DND-41 (cell line): ENCODE measurements at regions not wholly inside any gene's neighbourhood (a gene's known extent, or its start where the extent isn't known, plus 50 kb on each side); places are given as distances from the start of the nearest gene placed in this dataset.

ENCODE experiments used
- ATAC-seq: fragments of 200-7000 bp; cut with Tn5 transposase; 3 replicates; pipeline ENCODE4 v1.9.1; 2021; ENCODE audit warnings: low read depth; ENCODE audit not compliant: insufficient read depth
- DNase-seq: peaks from one replicate; pipeline ENCODE4 v3.0.0-alpha.2; 2020
- H2AFZ ChIP-seq: 2 replicates; pipeline ENCODE4 v1.6.0; 2012; ENCODE audit warnings: low read depth, low read length
- H3K27ac ChIP-seq: 2 replicates; pipeline ENCODE4 v1.5.1; 2012; ENCODE audit warnings: low read length, inconsistent platforms
- H3K27me3 ChIP-seq: fragments of 200-600 bp; sonication (generic); 2 replicates; pipeline ENCODE4 v1.6.0; 2012; ENCODE audit warnings: low read length, mild to moderate bottlenecking, inconsistent platforms; ENCODE audit not compliant: insufficient read depth, poor library complexity
- H3K36me3 ChIP-seq: 2 replicates; pipeline ENCODE4 v1.5.1; 2012; ENCODE audit warnings: low read length, inconsistent platforms; ENCODE audit not compliant: insufficient read depth
- H3K4me1 ChIP-seq: 2 replicates; pipeline ENCODE4 v1.5.1; 2012; ENCODE audit warnings: mild to moderate bottlenecking, low read length; ENCODE audit not compliant: insufficient read depth
- H3K4me2 ChIP-seq: 2 replicates; pipeline ENCODE4 v1.6.0; 2012; ENCODE audit warnings: mild to moderate bottlenecking, moderate library complexity, low read length, inconsistent platforms; ENCODE audit not compliant: insufficient read depth
- H3K4me3 ChIP-seq, 2 experiments: fragments of 200-600 bp in 1 of 2; shearing (Covaris generic) in 1 of 2; 2 replicates each; pipeline ENCODE4 v1.5.1; 2012 to 2016; ENCODE audit warnings: inconsistent platforms in 2 of 2, low read length in 2 of 2, mild to moderate bottlenecking in 2 of 2, low read depth in 1 of 2, moderate library complexity in 1 of 2
- H3K79me2 ChIP-seq: 2 replicates; pipeline ENCODE4 v1.6.0; 2012; ENCODE audit warnings: low read length, inconsistent platforms; ENCODE audit not compliant: insufficient read depth
- H3K9ac ChIP-seq: 2 replicates; pipeline ENCODE4 v1.6.0; 2012; ENCODE audit warnings: low read depth, mild to moderate bottlenecking, inconsistent platforms, low read length, moderate library complexity
- H3K9me3 ChIP-seq: 2 replicates; pipeline ENCODE4 v1.5.1; 2012; ENCODE audit warnings: low read length, moderate library complexity, mild to moderate bottlenecking, inconsistent platforms; ENCODE audit not compliant: insufficient read depth, severe bottlenecking
- H4K20me1 ChIP-seq: 2 replicates; pipeline ENCODE4 v1.6.0; 2012; ENCODE audit warnings: low read length; ENCODE audit not compliant: insufficient read depth
- EZH2 ChIP-seq: IDR thresholded peaks from 3 replicates; pipeline ENCODE4 v1.6.1; 2012; ENCODE audit warnings: borderline replicate concordance, low read depth, mild to moderate bottlenecking, moderate library complexity, low read length, inconsistent platforms; ENCODE audit not compliant: severe bottlenecking
- TF ChIP-seq, protein P1 (sequence below): IDR thresholded peaks from 2 replicates; pipeline ENCODE4 v1.5.1; 2012; ENCODE audit warnings: borderline replicate concordance, low read length, moderate library complexity, mild to moderate bottlenecking; ENCODE audit not compliant: poor library complexity, severe bottlenecking; ENCODE audit errors: extremely low read depth

DNA sequence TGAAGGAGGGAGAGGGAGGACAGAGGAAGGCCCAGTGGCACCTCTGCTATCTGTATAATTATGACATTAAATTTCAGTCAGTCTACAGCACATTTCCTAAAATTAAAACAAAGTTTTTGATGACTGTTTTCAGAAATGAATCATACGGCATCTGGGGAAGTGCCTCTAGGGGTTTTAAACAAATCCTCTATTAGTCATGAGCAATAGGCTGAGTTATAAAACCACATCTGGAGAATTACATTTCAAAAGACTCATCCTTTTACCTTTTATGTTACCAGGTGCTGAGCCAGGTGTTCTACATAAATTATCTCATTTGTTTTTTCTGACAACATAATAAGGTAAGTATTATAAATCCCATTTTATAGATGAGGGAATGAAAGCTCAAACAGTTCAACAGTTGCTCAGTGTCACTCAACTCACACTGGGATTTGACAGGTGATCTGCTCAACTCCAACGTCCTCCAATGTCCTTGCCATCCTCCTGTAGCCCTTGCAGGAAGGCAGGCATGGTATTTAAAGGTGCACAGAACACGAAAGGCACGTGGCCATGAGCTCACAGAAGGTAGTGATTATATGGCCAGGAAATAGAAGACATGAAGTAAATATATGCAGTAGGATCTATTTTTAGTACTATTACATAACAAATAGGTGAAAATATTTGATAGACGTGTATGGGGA, 184.2 kb upstream of the MAN1A1 start:
- Histone ChIP-seq H3K36me3 (no peaks in the 10 kb centered on the region), H3K9me3 (no peaks in the 10 kb centered on the region), H3K4me3 (no peak overlapping the region), H3K4me1 (no peaks in the 10 kb centered on the region), H3K79me2 (no peaks in the 10 kb centered on the region), H3K27me3 (no peaks in the 10 kb centered on the region), H2AFZ (no peak overlapping the region), H3K9ac (no peak overlapping the region), H3K4me2 (no peak overlapping the region), H4K20me1 (no peaks in the 10 kb centered on the region), H3K27ac (no peak overlapping the region)
- DNase-seq (no peak), ATAC-seq (no peak)
- TF ChIP-seq, protein P1, sequence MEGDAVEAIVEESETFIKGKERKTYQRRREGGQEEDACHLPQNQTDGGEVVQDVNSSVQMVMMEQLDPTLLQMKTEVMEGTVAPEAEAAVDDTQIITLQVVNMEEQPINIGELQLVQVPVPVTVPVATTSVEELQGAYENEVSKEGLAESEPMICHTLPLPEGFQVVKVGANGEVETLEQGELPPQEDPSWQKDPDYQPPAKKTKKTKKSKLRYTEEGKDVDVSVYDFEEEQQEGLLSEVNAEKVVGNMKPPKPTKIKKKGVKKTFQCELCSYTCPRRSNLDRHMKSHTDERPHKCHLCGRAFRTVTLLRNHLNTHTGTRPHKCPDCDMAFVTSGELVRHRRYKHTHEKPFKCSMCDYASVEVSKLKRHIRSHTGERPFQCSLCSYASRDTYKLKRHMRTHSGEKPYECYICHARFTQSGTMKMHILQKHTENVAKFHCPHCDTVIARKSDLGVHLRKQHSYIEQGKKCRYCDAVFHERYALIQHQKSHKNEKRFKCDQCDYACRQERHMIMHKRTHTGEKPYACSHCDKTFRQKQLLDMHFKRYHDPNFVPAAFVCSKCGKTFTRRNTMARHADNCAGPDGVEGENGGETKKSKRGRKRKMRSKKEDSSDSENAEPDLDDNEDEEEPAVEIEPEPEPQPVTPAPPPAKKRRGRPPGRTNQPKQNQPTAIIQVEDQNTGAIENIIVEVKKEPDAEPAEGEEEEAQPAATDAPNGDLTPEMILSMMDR = no peak
- TF ChIP-seq EZH2 = no peak

DNA sequence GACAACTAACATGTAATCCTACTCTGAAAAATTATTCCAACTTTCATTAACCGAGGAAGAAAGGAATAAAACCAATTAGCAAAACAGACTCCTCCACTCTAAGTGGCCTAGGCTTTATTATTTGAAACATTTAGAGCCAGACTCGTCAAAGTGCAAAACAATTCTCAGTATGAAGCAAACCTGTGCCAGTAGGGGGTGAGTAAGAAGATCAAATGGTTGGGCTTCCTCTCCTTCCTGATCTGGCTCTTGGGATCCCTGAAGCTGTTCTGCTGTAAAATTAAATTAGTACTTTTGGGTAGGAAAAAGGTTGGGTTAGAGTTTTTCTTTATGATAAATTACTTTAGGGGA, 177.6 kb upstream of the MAN1A1 start:
- Histone ChIP-seq H3K9me3 (no peaks in the 10 kb centered on the region), H2AFZ (no peak overlapping the region), H3K27me3 (no peaks in the 10 kb centered on the region), H3K4me3 (no peak overlapping the region), H3K4me1 (peaks cover 11% of the 10 kb centered on the region; the same call in 1 of the 2 replicates), H3K79me2 (no peaks in the 10 kb centered on the region), H3K9ac (no peak overlapping the region), H3K36me3 (no peaks in the 10 kb centered on the region), H3K27ac (no peak overlapping the region), H3K4me2 (no peak overlapping the region), H4K20me1 (no peaks in the 10 kb centered on the region)
- ATAC-seq (no peak), DNase-seq (no peak)
- TF ChIP-seq, protein P1 = no peak
- no peak for TF ChIP-seq EZH2

DNA sequence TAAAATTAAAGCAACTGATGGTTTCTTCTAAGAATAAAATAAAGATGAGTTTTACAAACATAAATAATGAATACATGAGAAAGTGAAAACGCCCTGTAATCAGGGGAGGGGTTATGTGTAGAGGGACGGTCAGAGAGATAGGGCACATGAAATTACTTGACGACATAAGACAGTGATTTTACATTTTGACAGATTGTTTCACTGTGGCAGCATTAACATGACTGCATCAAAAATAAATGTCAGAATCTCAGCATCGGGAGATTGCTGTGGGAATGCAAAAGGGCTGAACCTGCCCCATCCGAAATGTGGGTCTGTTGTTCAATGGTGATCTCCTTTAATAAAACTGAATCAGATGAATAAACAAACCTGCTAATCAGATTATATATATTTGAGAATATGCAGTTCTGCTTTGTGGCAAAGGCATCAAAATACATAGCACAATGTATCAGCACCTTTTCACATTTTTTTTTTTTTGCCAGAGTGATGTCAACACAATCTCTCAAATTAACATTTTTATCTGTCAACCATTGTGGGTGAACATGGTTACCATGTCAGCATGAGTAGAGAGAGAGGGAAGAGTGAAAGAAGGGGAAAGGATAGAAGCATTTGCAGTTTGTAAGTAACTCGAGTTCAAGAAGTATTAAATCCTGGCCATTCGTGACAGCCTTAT, 177.1 kb upstream of the MAN1A1 start:
- peaks cover 11% of the 10 kb centered on the region; the same call in 1 of the 2 replicates for H3K4me1 ChIP-seq
- no peaks in the 10 kb centered on the region for H3K9me3 ChIP-seq
- no peak overlapping the region for H3K9ac ChIP-seq
- no peaks in the 10 kb centered on the region for H3K36me3 ChIP-seq
- H3K4me2 ChIP-seq = no peak overlapping the region
- no peak for TF ChIP-seq EZH2
- TF ChIP-seq, protein P1 = no peak
- no peak overlapping the region for H2AFZ ChIP-seq
- H3K4me3 ChIP-seq = no peak overlapping the region
- no peak for DNase-seq
- no peak for ATAC-seq
- H3K27ac ChIP-seq = no peak overlapping the region
- H3K79me2 ChIP-seq = no peaks in the 10 kb centered on the region
- no peaks in the 10 kb centered on the region for H4K20me1 ChIP-seq
- no peaks in the 10 kb centered on the region for H3K27me3 ChIP-seq

DNA sequence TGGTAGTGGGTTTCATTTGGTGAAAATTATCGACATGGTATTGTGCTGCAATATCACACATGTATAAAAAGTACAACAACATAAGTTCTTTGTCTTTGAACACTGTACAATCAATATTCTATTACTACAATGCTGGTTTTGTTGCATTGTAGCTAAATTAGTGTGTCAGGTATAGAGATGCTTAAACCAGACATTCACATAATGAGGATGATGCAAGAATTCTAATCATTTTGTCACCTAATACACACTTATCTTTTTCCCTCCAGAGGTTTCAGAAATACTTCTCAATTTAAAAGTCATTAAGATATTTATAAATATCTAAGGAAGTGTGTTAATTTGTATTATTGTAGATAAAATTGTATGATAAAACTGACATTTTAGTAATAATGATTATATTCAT, 174.8 kb upstream of the MAN1A1 start:
- Histone ChIP-seq H3K36me3 (no peaks in the 10 kb centered on the region), H3K79me2 (no peaks in the 10 kb centered on the region), H3K4me2 (no peak overlapping the region), H3K9ac (no peak overlapping the region), H3K27ac (no peak overlapping the region), H2AFZ (no peak overlapping the region), H4K20me1 (no peaks in the 10 kb centered on the region), H3K4me1 (peaks cover 11% of the 10 kb centered on the region; the same call in 1 of the 2 replicates), H3K27me3 (no peaks in the 10 kb centered on the region), H3K9me3 (no peaks in the 10 kb centered on the region), H3K4me3 (no peak overlapping the region)
- DNase-seq = no peak
- no peak for ATAC-seq
- TF ChIP-seq EZH2 = no peak
- TF ChIP-seq, protein P1 = no peak
